Psoas muscle (tissue), 7 donors: ENCODE measurements at regions not wholly inside any gene's neighbourhood (a gene's known extent, or its start where the extent isn't known, plus 50 kb on each side); places are given as distances from the start of the nearest gene placed in this dataset.

Source experiments
- ATAC-seq, 4 donors: fragments of 200-7000 bp; cut with Tn5 transposase; one replicate each; pipeline ENCODE4 v1.9.1; 2020; ENCODE audit warnings: moderate library complexity in 3 of 4, mild to moderate bottlenecking in 2 of 4
- DNase-seq, 2 donors: peaks; one replicate each; pipeline ENCODE4 v3.0.0-alpha.2; 2020
- H3K27ac ChIP-seq: fragments of 200-600 bp; one replicate; pipeline ENCODE4 v1.8.0; 2022
- H3K27me3 ChIP-seq, 3 donors: fragments of 200-600 bp in 1 of 3; one replicate each; pipeline versions ENCODE4 v1.6.1 to v1.8.0; 2013 to 2022; ENCODE audit warnings: low read length in 2 of 3, mild to moderate bottlenecking in 2 of 3, moderate library complexity in 1 of 3; ENCODE audit not compliant: insufficient read depth in 3 of 3
- H3K36me3 ChIP-seq, 2 donors: fragments of 200-600 bp in 1 of 2; one replicate each; pipeline versions ENCODE4 v1.6.1 to v1.8.0; 2013 to 2022; ENCODE audit warnings: low read depth in 1 of 2, mild to moderate bottlenecking in 1 of 2, moderate library complexity in 1 of 2; ENCODE audit not compliant: insufficient read depth in 1 of 2
- H3K4me1 ChIP-seq: fragments of 200-600 bp; one replicate; pipeline ENCODE4 v1.8.0; 2022
- H3K4me3 ChIP-seq: fragments of 200-600 bp; one replicate; pipeline ENCODE4 v1.8.0; 2022; ENCODE audit warnings: mild to moderate bottlenecking
- H3K9me3 ChIP-seq: fragments of 200-600 bp; one replicate; pipeline ENCODE4 v1.8.0; 2022
- CTCF ChIP-seq: fragments of 200-600 bp; IDR thresholded peaks from one replicate; pipeline ENCODE4 v1.8.0; 2022; ENCODE audit warnings: antibody characterized with exemption
- WGBS, 3 donors: extraction: QIAGEN DNeasy Blood & Tissue Kit; methylation state at CpG; one replicate each; pipeline versions ENCODE4 v1.1.6 to v1.1.7; 2013; 5-methylcytosine and 5-hydroxymethylcytosine counted together
- intact Hi-C, 2 donors: fragments of 100-400 bp; cut with DNase I; formaldehyde crosslinking; loops; one replicate each; pipeline versions ENCODE4 v1.11.0 to v1.14.2; 2022
- donor health status: healthy with polysubstance abuse.
- donor health status: DM: no; HTN: no; CAD: no; lungs with moderate emphysema.
- donor health status: Bipolar disorder and iron deficiency.
- donor health status: healthy.
- donor health status: DM: yes; HTN: yes; CAD: no.
- donor health status: DM: no; HTN: no; CAD: no.
- donor health status: DM: yes; HTN: yes; CAD: no.

DNA sequence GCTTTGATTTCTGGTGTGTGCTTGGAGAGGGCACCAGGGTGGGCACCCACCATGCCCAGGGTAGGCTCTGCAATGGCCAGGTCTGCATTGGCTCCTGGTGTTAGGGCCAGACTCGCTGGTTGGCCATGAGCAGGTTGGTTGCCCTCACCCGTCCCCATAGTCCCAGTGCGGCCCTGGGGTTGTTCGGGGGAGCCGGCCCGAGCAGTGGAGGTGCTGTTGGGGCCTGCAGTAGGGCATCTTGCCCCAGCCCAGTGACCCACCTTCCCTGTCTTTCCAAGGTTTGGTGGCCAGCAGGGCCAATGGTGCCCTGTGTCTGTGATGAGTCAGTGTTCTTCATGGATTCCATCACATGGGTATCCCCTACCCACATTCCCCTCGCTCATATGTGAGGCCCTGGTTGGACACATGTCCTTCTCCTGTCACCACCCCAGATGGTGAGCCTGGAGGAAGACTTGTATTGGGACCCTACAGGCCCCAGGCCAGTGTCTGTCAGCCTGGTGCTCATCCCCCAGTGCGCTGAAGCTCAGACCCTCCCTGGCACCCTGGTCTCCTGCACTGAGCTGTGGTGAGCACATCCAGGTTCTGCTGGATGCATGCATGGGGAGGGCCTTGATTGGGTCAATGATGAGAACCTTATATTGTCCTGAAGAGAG, 190.1 kb downstream of the UBE3A start:
- H3K27ac ChIP-seq, result no peak overlapping the region
- H3K4me1 ChIP-seq, result no peaks in the 10 kb centered on the region
- DNase-seq (peak; percentile 4 to 31), ATAC-seq (no peak)
- H3K36me3 ChIP-seq, result no peaks in the 10 kb centered on the region
- no peak overlapping the region for H3K4me3 ChIP-seq
- 79 to 88% (median 88%) methylated on average over 8 of the region's 8 CpGs for WGBS, 3 donors
- no peak for TF ChIP-seq CTCF
- H3K9me3 ChIP-seq, result no peaks in the 10 kb centered on the region
- intact Hi-C loops, result no loop called here
- H3K27me3 ChIP-seq, result no peaks in the 10 kb centered on the region

DNA sequence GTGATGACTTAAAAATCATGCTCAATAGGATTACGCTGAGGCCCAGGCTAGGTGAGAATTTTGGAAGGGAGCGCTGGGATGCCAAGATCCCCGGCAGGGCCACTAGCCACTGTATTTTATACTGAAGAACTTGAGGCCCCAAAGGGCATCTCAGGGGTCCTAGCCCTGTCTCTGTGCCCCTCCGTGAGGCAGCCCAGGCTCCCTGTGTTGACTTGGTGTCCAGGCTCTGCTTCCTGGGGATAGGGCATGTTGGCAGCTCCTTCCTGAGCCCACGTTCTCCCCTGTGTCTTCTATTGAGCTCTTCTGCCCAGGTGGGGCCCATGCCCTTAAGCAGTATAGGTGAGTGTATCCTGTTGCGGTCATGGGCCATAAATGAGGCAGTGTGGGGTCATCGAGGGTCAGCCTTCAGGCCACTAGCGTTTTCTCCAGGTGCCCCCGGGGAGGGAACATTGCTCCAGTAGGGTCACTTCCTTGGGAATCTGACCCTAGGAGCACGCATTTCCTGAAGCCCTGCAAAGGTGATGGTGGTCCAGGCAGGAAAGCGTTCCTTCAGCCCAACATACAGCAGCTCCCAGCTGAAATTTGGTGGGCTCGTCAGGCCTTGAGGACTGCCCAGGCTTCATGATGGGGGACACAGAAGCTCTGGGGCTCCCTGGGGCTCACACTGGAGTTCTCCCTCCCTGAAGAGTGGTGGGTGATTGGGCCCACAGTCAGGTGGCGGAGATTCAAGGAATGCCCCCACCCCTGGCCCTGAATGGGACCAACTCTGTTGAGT, 189.4 kb downstream of the UBE3A start:
- TF ChIP-seq CTCF, result no peak
- Histone ChIP-seq H3K4me1 (no peaks in the 10 kb centered on the region), H3K36me3 (no peaks in the 10 kb centered on the region), H3K27ac (no peak overlapping the region), H3K9me3 (peaks cover 2% of the 10 kb centered on the region), H3K4me3 (no peak overlapping the region), H3K27me3 (no peaks in the 10 kb centered on the region)
- DNase-seq (peak in 1 of 2 donors; percentile 29), ATAC-seq (no peak)
- 83 to 87% (median 85%) methylated on average over 13 of the region's 13 CpGs for WGBS, 3 donors
- intact Hi-C loops, result no loop called here

DNA sequence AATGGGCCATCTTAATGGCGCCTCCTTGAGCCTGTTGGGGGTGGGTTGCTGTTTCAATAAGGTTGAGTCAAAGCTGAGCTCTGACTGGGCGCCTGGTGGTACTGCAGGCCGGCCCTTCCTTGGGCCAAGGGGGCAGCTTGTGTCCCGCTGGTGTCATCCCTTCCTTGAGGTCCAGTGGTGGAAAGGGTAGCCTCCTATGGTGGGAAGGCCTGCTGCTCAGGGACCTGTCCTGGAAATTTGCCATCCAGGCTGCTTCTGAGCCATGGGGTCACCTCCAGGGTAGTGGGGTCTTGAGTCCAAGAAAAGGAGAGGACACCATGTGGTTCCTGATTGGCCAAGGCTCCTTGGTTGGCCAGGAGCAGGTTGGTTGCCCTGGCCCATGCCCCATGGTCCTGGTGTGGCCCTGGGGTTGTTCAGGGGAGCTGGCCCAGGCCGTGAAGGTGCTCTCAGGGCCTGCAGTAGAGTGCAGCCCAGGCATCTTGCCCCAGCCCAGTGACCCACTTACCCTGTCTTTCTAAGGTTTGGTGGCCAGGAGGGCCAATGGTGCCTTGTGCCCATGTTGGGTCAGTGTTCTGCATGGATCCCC, 188.7 kb downstream of the UBE3A start:
- intact Hi-C loops, result no loop called here
- H3K9me3 ChIP-seq, result peaks cover 5% of the 10 kb centered on the region
- 74 to 76% (median 74%) methylated on average over 4 to 5 of the region's 5 CpGs for WGBS, 3 donors

GRCh38 chr15:25250906-25251622, 187.8 kb downstream of the UBE3A start:
- TF ChIP-seq CTCF, result no peak
- DNase-seq (peak; percentile 4 to 34), ATAC-seq (no peak)
- no peaks in the 10 kb centered on the region for H3K36me3 ChIP-seq
- no peak overlapping the region for H3K4me3 ChIP-seq
- H3K27ac ChIP-seq, result no peak overlapping the region
- H3K9me3 ChIP-seq, result peaks cover 9% of the 10 kb centered on the region
- intact Hi-C loops, result no loop called here
- 85 to 90% (median 87%) methylated on average over 13 to 14 of the region's 14 CpGs for WGBS, 3 donors
- H3K4me1 ChIP-seq, result no peaks in the 10 kb centered on the region
- no peaks in the 10 kb centered on the region for H3K27me3 ChIP-seq

More for the DNA sequence above, 188.7 kb downstream of the UBE3A start:
- H3K36me3 ChIP-seq, result no peaks in the 10 kb centered on the region
- no peaks in the 10 kb centered on the region for H3K4me1 ChIP-seq
- H3K4me3 ChIP-seq, result no peak overlapping the region
- DNase-seq, result no peak
- no peak for TF ChIP-seq CTCF
- no peak for ATAC-seq
- no peak overlapping the region for H3K27ac ChIP-seq
- no peaks in the 10 kb centered on the region for H3K27me3 ChIP-seq
